HEK293 (cell line): ENCODE measurements at regions not wholly inside any gene's neighbourhood (a gene's known extent, or its start where the extent isn't known, plus 50 kb on each side); places are given as distances from the start of the nearest gene placed in this dataset.
A peak's percentile ranks its signal among the peaks of the same experiment; 100 is the strongest.

Source experiments
- CTCF ChIA-PET: fragments of 350-600 bp; formaldehyde crosslinking; extraction: SDS; loops from one replicate; lab custom pipeline; 2021; ENCODE audit warnings: antibody characterized with exemption; lab: Yijun Ruan, JAX
- POLR2A ChIA-PET: fragments of 300-600 bp; formaldehyde crosslinking; extraction: SDS; loops from one replicate; lab custom pipeline; 2020; ENCODE audit warnings: antibody characterized with exemption, inconsistent platforms; lab: Yijun Ruan, JAX
- H3K27ac ChIP-seq: fragments of 200-500 bp; sonication (Bioruptor generic); 2 replicates; pipeline ENCODE4 v1.5.1; 2014; ENCODE audit warnings: low read depth, low read length, control low read depth, inconsistent platforms; ENCODE audit errors: extremely low read depth
- H3K36me3 ChIP-seq, 2 experiments: fragments of 200-500 bp in 1 of 2; sonication (Bioruptor generic) in 1 of 2; 1 replicate in 1 of 2; 2 replicates in 1 of 2; pipeline ENCODE4 v1.5.1; 2014 to 2017; ENCODE audit warnings: inconsistent platforms in 2 of 2, low read length in 2 of 2; ENCODE audit not compliant: control insufficient read depth in 2 of 2, insufficient read depth in 1 of 2
- H3K4me1 ChIP-seq: fragments of 200-500 bp; sonication (Bioruptor generic); 2 replicates; pipeline ENCODE4 v1.5.1; 2014; ENCODE audit warnings: mild to moderate bottlenecking, low read length, inconsistent platforms; ENCODE audit not compliant: control insufficient read depth, insufficient read depth
- H3K4me3 ChIP-seq: 2 replicates; pipeline ENCODE4 v1.5.1; 2011; ENCODE audit warnings: low read depth, mild to moderate bottlenecking, control low read depth, low read length, moderate library complexity
- H3K9me3 ChIP-seq: fragments of 200-500 bp; sonication (Bioruptor generic); 2 replicates; pipeline ENCODE4 v1.5.1; 2014; ENCODE audit warnings: low read depth, low read length, inconsistent platforms; ENCODE audit not compliant: control insufficient read depth, insufficient read depth
- GFI1B ChIP-seq: fragments of 450-650 bp; formaldehyde crosslinking; IDR thresholded peaks from 2 replicates; pipeline ENCODE4 v1.5.1; 2016; ENCODE audit warnings: missing biosample characterization, missing genetic modification characterization
- KLF1 ChIP-seq: fragments of 450-650 bp; formaldehyde crosslinking; IDR thresholded peaks from 2 replicates; pipeline ENCODE4 v1.5.1; 2016; ENCODE audit warnings: missing biosample characterization, missing genetic modification characterization
- OVOL3 ChIP-seq: fragments of 450-650 bp; formaldehyde crosslinking; IDR thresholded peaks from 2 replicates; pipeline ENCODE4 v1.5.1; 2016; ENCODE audit warnings: missing biosample characterization, missing genetic modification characterization
- SALL2 ChIP-seq: fragments of 450-650 bp; formaldehyde crosslinking; IDR thresholded peaks from 2 replicates; pipeline ENCODE4 v1.5.0; 2017; ENCODE audit warnings: missing biosample characterization, mild to moderate bottlenecking, missing genetic modification characterization, borderline replicate concordance
- SCRT2 ChIP-seq: fragments of 450-650 bp; formaldehyde crosslinking; IDR thresholded peaks from 2 replicates; pipeline ENCODE4 v1.5.1; 2016; ENCODE audit warnings: missing biosample characterization, missing genetic modification characterization
- SP2 ChIP-seq: fragments of 450-650 bp; formaldehyde crosslinking; IDR thresholded peaks from 2 replicates; pipeline ENCODE4 v1.5.1; 2016; ENCODE audit warnings: missing biosample characterization, missing genetic modification characterization
- ZBTB21 ChIP-seq: fragments of 450-650 bp; formaldehyde crosslinking; IDR thresholded peaks from 2 replicates; pipeline ENCODE4 v1.5.1; 2017; ENCODE audit warnings: missing biosample characterization, missing genetic modification characterization
- ZFP3 ChIP-seq: fragments of 450-650 bp; formaldehyde crosslinking; IDR thresholded peaks from 2 replicates; pipeline ENCODE4 v1.5.1; 2016; ENCODE audit warnings: low read depth, missing biosample characterization, missing genetic modification characterization
- ZNF10 ChIP-seq: fragments of 450-650 bp; formaldehyde crosslinking; IDR thresholded peaks from 2 replicates; pipeline ENCODE4 v1.5.1; 2017; ENCODE audit warnings: missing biosample characterization, missing genetic modification characterization
- ZNF24 ChIP-seq: fragments of 450-650 bp; formaldehyde crosslinking; IDR thresholded peaks from 2 replicates; pipeline ENCODE4 v1.5.1; 2016; ENCODE audit warnings: missing biosample characterization, missing genetic modification characterization
- ZNF324 ChIP-seq: fragments of 450-650 bp; formaldehyde crosslinking; IDR thresholded peaks from 2 replicates; pipeline ENCODE4 v1.5.1; 2016; ENCODE audit warnings: missing biosample characterization, missing genetic modification characterization
- ZNF335 ChIP-seq: fragments of 450-650 bp; formaldehyde crosslinking; conservative IDR thresholded peaks from 2 replicates; pipeline ENCODE4 v1.5.1; 2016; ENCODE audit warnings: missing biosample characterization, missing genetic modification characterization
- ZNF391 ChIP-seq: fragments of 450-650 bp; formaldehyde crosslinking; IDR thresholded peaks from 2 replicates; pipeline ENCODE4 v1.5.1; 2016; ENCODE audit warnings: low read depth, missing biosample characterization, missing genetic modification characterization, borderline replicate concordance
- ZNF404 ChIP-seq: fragments of 450-650 bp; formaldehyde crosslinking; IDR thresholded peaks from 2 replicates; pipeline ENCODE4 v1.5.1; 2017; ENCODE audit warnings: missing biosample characterization, missing genetic modification characterization
- ZNF558 ChIP-seq: fragments of 450-650 bp; formaldehyde crosslinking; IDR thresholded peaks from 2 replicates; pipeline ENCODE4 v1.5.1; 2016; ENCODE audit warnings: missing biosample characterization, missing genetic modification characterization
- ZNF600 ChIP-seq: fragments of 450-650 bp; formaldehyde crosslinking; IDR thresholded peaks from 2 replicates; pipeline ENCODE4 v1.5.1; 2016; ENCODE audit warnings: missing biosample characterization, missing genetic modification characterization
- ZNF791 ChIP-seq: fragments of 450-650 bp; formaldehyde crosslinking; IDR thresholded peaks from 2 replicates; pipeline ENCODE4 v1.5.1; 2016; ENCODE audit warnings: missing biosample characterization, missing genetic modification characterization
- TF ChIP-seq, protein P1 (sequence below): fragments of 450-650 bp; formaldehyde crosslinking; IDR thresholded peaks from 2 replicates; pipeline ENCODE4 v1.5.1; 2017; ENCODE audit warnings: missing biosample characterization, mild to moderate bottlenecking, missing genetic modification characterization, moderate library complexity

GRCh38 chr6:163772701-163773100, 358.2 kb downstream of the QKI start (continued):
- no peak for TF ChIP-seq ZNF791

- no peaks in the 10 kb centered on the region for H3K9me3 ChIP-seq
- ChIA-PET POLR2A (no interaction called here), CTCF (no interaction called here)
- no peaks in the 10 kb centered on the region for H3K4me1 ChIP-seq
- no peak overlapping the region for H3K4me3 ChIP-seq
- no peak overlapping the region for H3K27ac ChIP-seq
- no peak for TF ChIP-seq KLF1 (tag by site-specific recombination)
- no peak for TF ChIP-seq OVOL3 (tag by site-specific recombination)
- no peak for TF ChIP-seq ZNF24 (tag by site-specific recombination)
- TF ChIP-seq ZNF404 (tag by site-specific recombination) = no peak
- TF ChIP-seq GFI1B (tag by site-specific recombination) = no peak
- TF ChIP-seq ZFP3 (tag by site-specific recombination) = no peak
- TF ChIP-seq ZNF391 (tag by site-specific recombination) = no peak
- H3K36me3 ChIP-seq = no peaks in the 10 kb centered on the region
Measured at GRCh38 chr6:163771180-163771579, 356.7 kb downstream of the QKI start.

DNA sequence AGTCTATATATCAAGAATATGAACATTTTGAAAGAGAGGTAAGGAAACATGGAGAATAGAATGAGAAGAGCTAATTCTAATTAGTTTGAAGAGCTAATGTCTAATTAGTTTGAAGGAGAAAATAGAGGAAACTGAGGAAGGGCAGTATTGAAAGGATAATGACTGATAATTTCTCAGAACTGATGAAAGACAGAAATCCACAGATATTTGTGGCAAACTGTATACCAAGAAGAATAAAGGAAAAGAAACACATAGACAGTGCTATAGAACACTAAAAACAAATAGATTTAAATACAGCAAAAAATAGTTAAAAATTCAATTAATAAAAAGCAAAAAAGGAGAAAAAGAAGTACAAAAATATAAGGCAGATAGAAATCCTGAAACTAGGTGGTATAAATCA, 354.4 kb downstream of the QKI start:
- ChIA-PET CTCF (interaction anchor here (0.6 kb wide), 1 partner anchor 121 kb away, joined by 3 read pairs; no protein-coding TSS in a partner anchor), POLR2A (no interaction called here)
- no peaks in the 10 kb centered on the region for H3K36me3 ChIP-seq
- no peaks in the 10 kb centered on the region for H3K9me3 ChIP-seq
- H3K4me1 ChIP-seq = no peaks in the 10 kb centered on the region
- no peak overlapping the region for H3K27ac ChIP-seq
- TF ChIP-seq ZNF10 (tag by site-specific recombination) = no peak
- TF ChIP-seq ZNF324 (tag by site-specific recombination) = no peak
- no peak for TF ChIP-seq SCRT2 (tag by site-specific recombination)
- TF ChIP-seq, protein P1, sequence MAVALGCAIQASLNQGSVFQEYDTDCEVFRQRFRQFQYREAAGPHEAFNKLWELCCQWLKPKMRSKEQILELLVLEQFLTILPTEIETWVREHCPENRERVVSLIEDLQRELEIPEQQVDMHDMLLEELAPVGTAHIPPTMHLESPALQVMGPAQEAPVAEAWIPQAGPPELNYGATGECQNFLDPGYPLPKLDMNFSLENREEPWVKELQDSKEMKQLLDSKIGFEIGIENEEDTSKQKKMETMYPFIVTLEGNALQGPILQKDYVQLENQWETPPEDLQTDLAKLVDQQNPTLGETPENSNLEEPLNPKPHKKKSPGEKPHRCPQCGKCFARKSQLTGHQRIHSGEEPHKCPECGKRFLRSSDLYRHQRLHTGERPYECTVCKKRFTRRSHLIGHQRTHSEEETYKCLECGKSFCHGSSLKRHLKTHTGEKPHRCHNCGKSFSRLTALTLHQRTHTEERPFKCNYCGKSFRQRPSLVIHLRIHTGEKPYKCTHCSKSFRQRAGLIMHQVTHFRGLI (tag by site-specific recombination) = no peak
- peak; percentile 96 for TF ChIP-seq ZNF558 (tag by site-specific recombination)
- TF ChIP-seq ZNF335 (tag by site-specific recombination) = no peak
- no peak for TF ChIP-seq ZBTB21 (tag by site-specific recombination)
- no peak for TF ChIP-seq SP2 (tag by site-specific recombination)
- no peak overlapping the region for H3K4me3 ChIP-seq

GRCh38 chr6:163766936-163767335, 352.4 kb downstream of the QKI start:
- ChIA-PET POLR2A (no interaction called here), CTCF (interaction anchor here (0.6 to 0.7 kb wide), 2 partner anchors 25 to 112 kb away, joined by 3 to 4 read pairs; no protein-coding TSS in a partner anchor)
- Histone ChIP-seq H3K36me3 (no peaks in the 10 kb centered on the region), H3K9me3 (no peaks in the 10 kb centered on the region), H3K4me3 (no peak overlapping the region), H3K27ac (no peak overlapping the region), H3K4me1 (no peaks in the 10 kb centered on the region)
- TF ChIP-seq SALL2 (tag by site-specific recombination) = no peak
- TF ChIP-seq ZNF24 (tag by site-specific recombination) = no peak
- no peak for TF ChIP-seq ZNF600 (tag by site-specific recombination)
